ENCODE measurements at regions not wholly inside any gene's neighbourhood (a gene's known extent, or its start where the extent isn't known, plus 50 kb on each side); places are given as distances from the start of the nearest gene placed in this dataset.

DNA sequence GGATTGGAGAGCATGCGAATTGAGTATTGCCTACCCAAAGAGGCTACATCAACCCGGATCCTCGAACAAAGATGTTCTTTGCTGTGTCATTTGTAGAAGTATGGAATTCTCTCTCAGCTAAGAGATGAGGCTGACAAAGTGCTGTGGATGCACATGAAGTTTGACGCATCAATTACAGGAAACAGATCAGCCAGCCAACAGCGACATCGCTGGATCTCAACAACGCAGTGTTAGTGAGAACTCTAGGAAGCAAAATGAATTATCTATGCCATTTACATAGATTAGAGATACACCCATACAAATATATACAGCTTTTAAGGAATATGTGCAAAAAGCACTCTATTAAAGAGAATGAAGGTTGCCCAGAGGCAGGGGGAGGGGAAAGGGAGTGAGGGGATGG is 160.6 kb upstream of the RGMA start:
- Histone ChIP-seq H3K27ac (no peak overlapping the region), H3K36me3 (no peaks in the 10 kb centered on the region), H3K27me3 (no peaks in the 10 kb centered on the region), H3K9me3 (no peaks in the 10 kb centered on the region), H3K4me1 (peaks cover 0 to 23% (median 3%) of the 10 kb centered on the region in 4 donors), H3K4me3 (no peak overlapping the region)
- no peak for DNase-seq (ENCODE audit: low spot score in 2 of 2)
- 71% methylated on average over 7 of the region's 7 CpGs for WGBS, 2 donors
- no peak for TF ChIP-seq EP300 (IDR thresholded peaks at IDR 0.05)
- TF ChIP-seq, protein P1, sequence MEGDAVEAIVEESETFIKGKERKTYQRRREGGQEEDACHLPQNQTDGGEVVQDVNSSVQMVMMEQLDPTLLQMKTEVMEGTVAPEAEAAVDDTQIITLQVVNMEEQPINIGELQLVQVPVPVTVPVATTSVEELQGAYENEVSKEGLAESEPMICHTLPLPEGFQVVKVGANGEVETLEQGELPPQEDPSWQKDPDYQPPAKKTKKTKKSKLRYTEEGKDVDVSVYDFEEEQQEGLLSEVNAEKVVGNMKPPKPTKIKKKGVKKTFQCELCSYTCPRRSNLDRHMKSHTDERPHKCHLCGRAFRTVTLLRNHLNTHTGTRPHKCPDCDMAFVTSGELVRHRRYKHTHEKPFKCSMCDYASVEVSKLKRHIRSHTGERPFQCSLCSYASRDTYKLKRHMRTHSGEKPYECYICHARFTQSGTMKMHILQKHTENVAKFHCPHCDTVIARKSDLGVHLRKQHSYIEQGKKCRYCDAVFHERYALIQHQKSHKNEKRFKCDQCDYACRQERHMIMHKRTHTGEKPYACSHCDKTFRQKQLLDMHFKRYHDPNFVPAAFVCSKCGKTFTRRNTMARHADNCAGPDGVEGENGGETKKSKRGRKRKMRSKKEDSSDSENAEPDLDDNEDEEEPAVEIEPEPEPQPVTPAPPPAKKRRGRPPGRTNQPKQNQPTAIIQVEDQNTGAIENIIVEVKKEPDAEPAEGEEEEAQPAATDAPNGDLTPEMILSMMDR (IDR thresholded peaks at IDR 0.05) = no peak
- TF ChIP-seq POLR2A (IDR thresholded peaks at IDR 0.05) = no peak

DNA sequence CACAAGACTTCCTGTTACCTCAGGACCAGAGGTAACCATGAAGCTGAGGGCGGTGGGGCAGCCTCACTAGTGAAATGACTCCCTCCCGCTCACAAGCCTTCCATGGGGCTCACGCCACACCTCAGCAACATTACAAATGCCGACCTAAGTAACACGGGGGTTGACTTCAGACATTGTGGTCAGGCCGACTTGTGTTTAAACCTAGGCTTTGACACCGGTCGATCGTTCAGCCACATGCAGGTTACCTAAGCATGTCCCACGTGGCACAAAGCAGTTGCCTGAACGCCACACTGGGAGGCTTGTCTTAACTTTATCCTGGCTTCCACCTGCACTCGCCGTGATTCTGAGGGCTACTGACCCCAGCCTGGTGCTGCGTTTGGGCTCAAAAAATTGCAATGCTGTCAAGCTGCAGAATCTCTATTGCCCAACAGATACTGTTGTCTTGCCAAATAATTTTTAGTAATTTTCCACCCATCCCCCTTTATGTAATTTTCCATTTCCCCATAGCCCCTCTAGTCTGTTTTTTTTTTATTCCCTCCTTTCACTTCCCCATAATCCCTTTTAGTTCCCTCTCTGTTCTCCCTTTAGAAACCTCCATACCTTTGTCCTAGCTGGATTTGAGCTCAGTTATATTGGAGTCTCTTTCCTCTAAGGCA is 158.6 kb upstream of the RGMA start:
- TF ChIP-seq EP300 (IDR thresholded peaks at IDR 0.05) (peak; percentile 49 to 86), POLR2A (IDR thresholded peaks at IDR 0.05) (no peak)
- 71 to 77% methylated on average over 12 to 14 of the region's 14 CpGs for WGBS, 2 donors
- peaks cover 0 to 27% (median 3%) of the 10 kb centered on the region in 4 donors for H3K4me1 ChIP-seq
- no peaks in the 10 kb centered on the region for H3K36me3 ChIP-seq
- H3K9me3 ChIP-seq = no peaks in the 10 kb centered on the region
- H3K27me3 ChIP-seq = no peaks in the 10 kb centered on the region
- no peak for DNase-seq (ENCODE audit: low spot score in 2 of 2)
- peak overlapping the region in 1 of 4 donors; percentile 31 for H3K27ac ChIP-seq
- no peak overlapping the region for H3K4me3 ChIP-seq

GRCh38 chr15:93246266-93247242 is 157.5 kb upstream of the RGMA start:
- Histone ChIP-seq H3K27ac (peak overlapping the region in 1 of 4 donors; percentile 70), H3K4me3 (no peak overlapping the region), H3K4me1 (peaks cover 0 to 27% (median 3%) of the 10 kb centered on the region in 4 donors), H3K36me3 (no peaks in the 10 kb centered on the region), H3K27me3 (no peaks in the 10 kb centered on the region), H3K9me3 (no peaks in the 10 kb centered on the region)
- TF ChIP-seq, protein P1 (IDR thresholded peaks at IDR 0.05) = no peak
- no peak for TF ChIP-seq EP300 (IDR thresholded peaks at IDR 0.05)
- no peak for TF ChIP-seq POLR2A (IDR thresholded peaks at IDR 0.05)
- 73 to 82% methylated on average over 25 of the region's 25 CpGs for WGBS, 2 donors
- no peak for DNase-seq (ENCODE audit: low spot score in 2 of 2)

DNA sequence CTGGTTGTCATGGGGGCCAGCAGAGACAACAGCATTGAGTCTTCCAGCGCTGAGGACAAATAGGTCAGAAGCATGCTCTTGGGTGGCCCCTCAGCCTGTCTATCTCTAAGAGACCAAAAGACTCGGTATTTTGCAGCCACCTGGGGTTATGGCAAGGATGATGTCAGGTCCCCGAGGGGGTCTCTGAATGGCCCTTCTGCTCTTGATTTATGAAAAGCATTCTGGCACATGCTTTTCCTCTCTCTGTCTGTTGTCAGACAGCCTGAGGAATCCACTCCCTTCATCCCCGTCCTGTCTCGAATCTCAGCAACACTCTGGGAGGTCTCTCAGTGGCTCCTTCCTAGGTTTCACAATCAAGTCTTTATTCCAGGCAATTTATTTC is 156.6 kb upstream of the RGMA start:
- WGBS, 2 donors = 55 to 56% methylated on average over 5 of the region's 5 CpGs
- DNase-seq (ENCODE audit: low spot score in 2 of 2) = peak in 1 of 2 donors; percentile 61
- no peaks in the 10 kb centered on the region for H3K27me3 ChIP-seq

More for the DNA sequence above, 156.6 kb upstream of the RGMA start:
- Histone ChIP-seq H3K4me1 (peaks cover 0 to 27% (median 3%) of the 10 kb centered on the region in 4 donors), H3K27ac (peak overlapping the region in 1 of 4 donors; percentile 70), H3K36me3 (no peaks in the 10 kb centered on the region), H3K9me3 (no peaks in the 10 kb centered on the region), H3K4me3 (no peak overlapping the region)
- peak in 1 of 2 donors; percentile 48 for TF ChIP-seq EP300 (IDR thresholded peaks at IDR 0.05)
- TF ChIP-seq, protein P1 (IDR thresholded peaks at IDR 0.05) = no peak

All from tibial nerve (tissue), 4 donors.